ENCODE measurements at regions not wholly inside any gene's neighbourhood (a gene's known extent, or its start where the extent isn't known, plus 50 kb on each side); places are given as distances from the start of the nearest gene placed in this dataset.

DNA sequence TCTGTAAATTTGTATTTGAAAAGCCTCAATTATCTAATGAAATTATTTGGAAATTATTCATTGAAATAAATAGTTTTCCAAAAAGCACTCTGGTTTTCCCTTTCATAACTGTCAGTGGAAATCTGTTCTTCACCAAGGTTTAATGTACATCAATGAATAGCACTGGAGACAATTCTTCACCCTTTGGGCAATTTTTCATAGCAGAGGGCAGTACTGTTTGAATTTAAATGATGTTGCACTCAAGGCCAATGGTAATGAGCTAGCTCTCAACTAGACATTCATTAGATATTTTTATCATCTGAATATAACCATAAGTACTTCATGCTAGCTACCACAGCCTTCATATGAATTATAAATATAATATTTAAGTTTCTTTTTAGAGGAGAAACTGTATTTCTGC is 658.2 kb upstream of the CCDC54 start:
- ATAC-seq (no peak), DNase-seq (ENCODE audit: low spot score) (no peak)

DNA sequence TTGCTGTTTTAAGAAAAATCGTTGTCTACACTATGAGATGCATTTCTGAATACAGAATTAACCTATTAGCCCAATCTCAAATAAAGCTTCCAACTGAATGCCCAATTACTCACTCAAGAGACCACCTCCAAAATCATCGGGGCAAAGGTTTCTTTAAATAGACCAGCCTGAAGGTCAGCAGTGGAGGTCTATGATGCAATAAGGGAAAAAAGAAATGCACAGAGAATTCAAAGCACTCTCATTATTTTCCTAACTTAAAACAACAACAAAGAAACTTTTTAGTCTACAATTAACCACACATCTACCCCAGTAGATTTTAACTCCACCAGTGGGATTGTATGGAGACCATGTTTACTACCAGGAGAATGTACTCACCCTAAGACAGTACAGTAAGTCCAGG is 657.7 kb upstream of the CCDC54 start:
- no peak for DNase-seq (ENCODE audit: low spot score)
- no peak for ATAC-seq

GRCh38 chr3:106720510-106720909 is 656.7 kb upstream of the CCDC54 start:
- no peak for ATAC-seq
- no peak for DNase-seq (ENCODE audit: low spot score)

GRCh38 chr3:106725566-106725965 is 651.7 kb upstream of the CCDC54 start:
- ATAC-seq (no peak), DNase-seq (ENCODE audit: low spot score) (no peak)

DNA sequence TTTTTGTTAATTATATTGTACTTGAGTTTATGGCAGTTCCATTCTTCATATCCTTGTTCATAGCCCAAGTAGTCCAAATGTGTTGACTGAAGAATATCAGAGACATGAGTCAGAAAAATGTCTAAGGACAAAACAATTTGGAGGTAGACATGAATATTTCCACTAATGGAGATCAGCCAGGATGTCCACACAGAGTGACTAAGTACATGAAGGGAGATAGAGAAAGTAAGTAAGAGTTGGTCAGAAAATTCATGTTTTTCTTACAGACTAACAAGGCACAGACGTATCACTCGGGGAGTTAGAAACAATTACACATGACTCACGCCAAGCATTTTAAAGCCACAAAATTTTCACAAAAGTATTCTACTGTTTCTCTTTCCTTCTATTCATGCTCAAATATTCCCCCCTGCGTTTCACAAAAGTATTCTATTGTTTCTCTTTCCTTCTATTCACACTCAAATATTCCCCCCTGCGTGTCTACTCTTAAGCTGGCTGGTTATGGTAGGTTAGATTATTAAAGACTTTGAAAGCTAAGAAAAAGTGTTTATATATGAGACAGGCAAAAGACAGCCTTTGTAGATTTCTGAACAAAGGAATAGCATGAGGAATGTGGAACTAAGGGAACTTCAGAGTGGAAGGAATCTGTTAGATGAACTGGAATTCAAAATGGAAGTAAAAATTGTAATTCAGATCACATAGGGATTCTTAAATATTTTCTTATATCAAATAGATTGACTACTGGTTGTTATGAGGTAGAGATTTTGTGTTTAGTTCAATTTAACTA is 648.7 kb upstream of the CCDC54 start:
- DNase-seq (ENCODE audit: low spot score) (no peak), ATAC-seq (no peak)

DNA sequence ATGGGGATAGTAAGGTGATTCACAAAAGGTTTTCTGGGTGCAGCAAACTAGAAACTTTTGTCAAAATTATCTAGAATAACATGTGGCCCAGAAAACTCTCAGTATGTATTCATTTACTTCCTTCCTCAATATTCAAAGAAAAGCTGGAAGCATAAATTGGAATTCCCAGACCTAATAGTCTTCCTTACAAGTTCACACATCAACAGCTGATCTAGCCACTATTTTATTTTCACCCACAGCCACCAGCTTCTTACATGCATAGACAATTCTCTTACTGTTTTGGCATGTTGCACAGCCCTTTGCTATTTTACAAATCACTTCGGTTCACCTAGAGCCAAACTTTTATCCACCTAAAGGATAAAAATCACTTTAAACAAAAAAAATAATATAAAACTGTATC is 647.8 kb upstream of the CCDC54 start:
- no peak for ATAC-seq
- no peak for DNase-seq (ENCODE audit: low spot score)

- ATAC-seq: peak; percentile 61
- no peak for DNase-seq (ENCODE audit: low spot score)
Observed at GRCh38 chr3:106731230-106731629, 646.0 kb upstream of the CCDC54 start.

- no peak for ATAC-seq
- no peak for DNase-seq (ENCODE audit: low spot score)
Observed at GRCh38 chr3:106734712-106735111, 642.5 kb upstream of the CCDC54 start.

DNA sequence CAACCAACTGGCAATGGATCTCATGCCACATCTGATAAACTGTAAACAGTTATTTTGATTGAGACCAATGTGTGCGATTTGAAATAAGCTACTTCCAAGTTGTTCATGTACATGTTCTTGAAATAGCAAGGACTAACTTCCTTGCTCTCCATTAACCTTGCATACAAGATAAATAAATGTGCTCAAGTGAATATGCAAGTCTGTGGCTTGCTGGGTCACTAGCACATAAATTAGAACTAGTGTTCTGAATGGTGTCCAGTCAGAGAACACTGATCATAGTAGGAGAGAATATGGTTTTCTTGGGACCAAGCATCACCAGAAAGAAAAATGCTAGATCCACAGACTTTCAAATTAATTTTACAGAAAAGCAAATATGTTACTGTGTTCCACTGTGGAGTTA is 640.0 kb upstream of the CCDC54 start:
- DNase-seq (ENCODE audit: low spot score) (no peak), ATAC-seq (no peak)

DNA sequence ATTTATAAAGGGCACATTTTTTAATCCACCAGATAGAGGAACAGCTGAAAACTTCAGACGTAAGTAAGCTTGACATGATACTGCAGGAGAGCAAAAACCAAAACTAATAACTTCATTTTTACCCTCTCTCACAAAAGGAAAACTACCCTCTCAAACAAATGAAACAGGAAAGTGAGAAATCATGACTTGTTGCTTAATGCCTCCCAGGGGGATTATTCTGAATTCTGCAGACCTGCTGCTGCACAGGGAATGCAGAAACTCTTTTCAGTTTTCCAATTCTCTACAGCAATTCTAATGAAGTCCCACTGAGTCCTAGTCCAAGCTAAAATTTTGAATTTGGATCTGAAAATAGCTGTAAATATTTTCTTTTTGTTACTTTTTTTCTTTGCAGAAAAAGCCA is 637.1 kb upstream of the CCDC54 start:
- ATAC-seq: no peak
- no peak for DNase-seq (ENCODE audit: low spot score)

- DNase-seq (ENCODE audit: low spot score): no peak
- ATAC-seq: no peak
Observed at GRCh38 chr3:106745344-106746168, 631.7 kb upstream of the CCDC54 start.

DNA sequence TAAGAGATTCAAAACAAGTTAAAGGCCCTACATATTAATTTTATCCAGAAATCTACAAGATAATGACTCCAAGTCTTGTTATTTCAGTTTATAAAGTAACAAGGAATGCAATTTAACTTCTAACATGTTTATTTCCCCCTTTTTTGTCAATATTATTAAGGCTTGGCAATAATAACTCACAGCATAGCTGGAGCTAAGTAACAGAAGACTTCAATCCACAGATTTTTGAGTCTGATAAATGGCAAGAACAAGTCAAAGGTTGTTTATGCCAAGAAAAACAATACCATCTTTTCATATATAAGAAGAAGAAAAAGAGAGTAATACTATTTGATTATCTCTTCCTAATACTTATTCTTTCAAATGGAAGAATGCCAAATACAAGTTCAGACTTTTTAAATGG is 631.0 kb upstream of the CCDC54 start:
- DNase-seq (ENCODE audit: low spot score): no peak
- ATAC-seq: no peak

DNA sequence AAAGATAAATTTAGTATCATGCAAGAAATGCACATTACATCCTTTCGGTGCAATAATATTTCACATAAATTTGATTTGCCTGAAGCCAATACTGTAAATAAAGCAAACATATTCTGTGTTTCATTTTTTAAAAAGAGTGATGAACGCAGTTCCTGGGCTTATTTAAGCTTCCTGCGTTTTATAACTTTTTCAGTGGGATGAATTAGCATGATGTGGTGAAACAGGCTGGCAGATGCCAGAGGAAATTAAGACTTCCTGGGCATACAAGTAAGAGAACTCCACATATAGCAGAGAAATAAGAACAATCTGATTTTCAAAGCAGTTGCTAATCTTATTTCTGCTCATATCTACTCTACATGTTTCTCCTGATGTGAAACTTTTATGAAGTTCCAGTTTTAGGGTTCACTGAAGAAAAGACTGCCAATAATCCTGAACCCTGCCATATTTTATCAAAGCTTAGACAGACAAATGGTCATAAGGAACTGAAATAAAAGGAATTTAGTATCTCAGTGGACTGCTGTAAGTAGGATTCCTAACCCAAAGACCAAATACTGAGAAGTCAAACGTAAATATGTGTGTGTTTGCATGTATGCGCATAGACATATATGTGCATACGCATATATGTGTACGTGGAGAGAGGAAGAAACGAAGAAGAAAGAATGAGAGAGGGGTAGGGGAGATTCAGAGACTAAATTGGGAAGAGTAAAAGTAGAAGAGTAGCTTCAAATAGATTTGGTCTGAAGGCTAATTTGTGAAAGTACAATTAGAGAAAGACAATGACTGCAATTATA is 628.6 kb upstream of the CCDC54 start:
- no peak for DNase-seq (ENCODE audit: low spot score)

GRCh38 chr3:106750092-106750491 is 627.1 kb upstream of the CCDC54 start:
- ATAC-seq (no peak), DNase-seq (ENCODE audit: low spot score) (no peak)

More for the DNA sequence above, 628.6 kb upstream of the CCDC54 start:
- no peak for ATAC-seq

- no peak for DNase-seq (ENCODE audit: low spot score)
- no peak for ATAC-seq
Observed at GRCh38 chr3:106755336-106755735, 621.9 kb upstream of the CCDC54 start.

DNA sequence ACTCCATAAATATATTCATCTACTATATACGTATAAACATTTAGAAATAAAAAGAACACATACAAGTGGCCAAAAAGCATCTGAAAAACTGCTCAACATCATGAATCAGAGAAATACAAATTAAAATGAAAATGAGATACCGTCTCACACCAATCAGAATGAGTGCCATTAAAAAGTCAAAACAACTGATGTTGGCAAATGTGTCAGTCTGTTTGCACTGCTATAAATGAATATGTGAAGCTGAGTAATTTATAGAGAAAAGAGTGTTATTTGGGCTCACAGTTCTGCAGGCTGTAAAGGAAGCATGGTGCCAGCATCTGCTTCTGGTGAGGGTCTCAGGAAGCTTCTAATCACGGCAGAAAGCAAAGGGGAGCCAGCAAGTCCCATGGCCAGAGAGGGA is 620.3 kb upstream of the CCDC54 start:
- DNase-seq (ENCODE audit: low spot score) (no peak), ATAC-seq (no peak)

GRCh38 chr3:106758459-106758858 is 618.8 kb upstream of the CCDC54 start:
- ATAC-seq (no peak), DNase-seq (ENCODE audit: low spot score) (no peak)

DNA sequence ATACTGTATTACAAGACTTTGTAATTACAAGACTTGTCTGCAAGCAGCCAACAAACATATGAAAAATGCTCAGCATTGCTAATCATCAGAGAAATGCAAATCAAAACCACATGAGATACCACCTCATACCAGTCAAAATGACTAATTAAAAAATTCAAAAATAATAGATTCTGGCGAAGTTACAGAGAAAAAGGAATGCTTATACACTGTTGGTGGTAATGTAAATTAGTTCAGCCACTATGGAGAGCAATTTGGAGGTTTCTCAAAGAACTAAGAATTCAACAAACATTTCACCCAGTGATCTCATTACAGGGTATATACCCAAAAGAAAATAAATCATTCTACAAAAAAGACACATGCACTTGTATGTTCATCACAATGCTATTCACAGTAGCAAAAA is 617.5 kb upstream of the CCDC54 start:
- DNase-seq (ENCODE audit: low spot score): no peak
- ATAC-seq: no peak

DNA sequence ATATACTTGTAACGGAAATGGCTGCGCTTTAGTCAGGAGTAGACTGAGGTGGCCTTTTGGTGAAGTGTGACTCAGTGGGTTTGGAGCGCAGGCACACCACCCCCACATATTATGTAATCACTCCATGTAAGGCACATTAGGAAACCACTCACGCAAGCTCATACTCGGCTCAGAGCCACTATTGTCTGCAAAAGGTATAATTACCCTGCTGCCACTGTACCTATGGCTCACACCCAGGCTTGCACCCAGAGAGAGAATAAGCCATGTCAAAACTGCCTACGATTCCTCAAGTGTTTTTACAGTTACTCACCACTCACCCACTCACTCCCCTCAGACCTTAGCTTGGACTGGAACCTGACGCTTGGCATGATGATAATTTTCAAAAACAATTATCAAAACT is 611.9 kb upstream of the CCDC54 start:
- DNase-seq (ENCODE audit: low spot score) (no peak), ATAC-seq (no peak)

GRCh38 chr3:106768941-106769480 is 608.2 kb upstream of the CCDC54 start:
- ATAC-seq (no peak), DNase-seq (ENCODE audit: low spot score) (no peak)

DNA sequence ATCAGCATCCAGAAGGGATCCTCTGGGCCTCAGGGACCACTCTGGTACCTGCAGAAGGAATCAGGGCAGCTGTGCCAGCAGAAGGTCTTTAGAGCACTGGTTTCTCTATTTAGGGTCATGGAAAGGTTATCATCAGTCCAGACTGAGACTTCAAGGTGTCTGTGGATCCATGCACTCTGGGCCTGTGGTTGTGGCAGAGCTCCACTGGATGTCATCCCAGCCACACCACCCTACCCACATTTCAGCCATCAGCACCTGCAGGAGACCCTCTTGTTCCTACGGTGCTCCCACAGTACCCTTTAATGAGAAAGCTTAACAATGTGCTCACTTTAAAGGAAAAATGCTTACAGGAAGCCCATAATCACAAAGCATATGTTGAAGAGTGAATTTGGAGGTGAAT is 603.4 kb upstream of the CCDC54 start:
- DNase-seq (ENCODE audit: low spot score): no peak

More for the DNA sequence above, 603.4 kb upstream of the CCDC54 start:
- no peak for ATAC-seq
